WTC11 (cell line): ENCODE measurements at regions not wholly inside any gene's neighbourhood (a gene's known extent, or its start where the extent isn't known, plus 50 kb on each side); places are given as distances from the start of the nearest gene placed in this dataset.

Experiments used
- ATAC-seq: fragments of 200-7000 bp; cut with Tn5 transposase; 2 replicates; pipeline ENCODE4 v1.10.0; 2021; ENCODE audit warnings: mild to moderate bottlenecking, moderate library complexity
- CTCF ChIA-PET: fragments of 300-600 bp; sonication (Branson Sonifier 250); formaldehyde crosslinking; loops from one replicate; lab custom pipeline; 2021; ENCODE audit warnings: antibody characterized with exemption; lab: Charles Lee
- POLR2A ChIA-PET: fragments of 350-600 bp; sonication (Branson Sonifier 250); formaldehyde crosslinking; loops from one replicate; lab custom pipeline; 2021; ENCODE audit warnings: antibody characterized with exemption; lab: Charles Lee
- DNase-seq: peaks from one replicate; pipeline ENCODE4 v3.0.0; 2021; ENCODE audit warnings: low spot score
- H3K27ac Mint-ChIP-seq: 2 replicates; pipeline ENCODE4 v1.8.0; 2021; ENCODE audit warnings: mixed read lengths
- H3K27me3 Mint-ChIP-seq: 2 replicates; pipeline ENCODE4 v1.8.0; 2021; ENCODE audit warnings: low read depth, mild to moderate bottlenecking, moderate library complexity, mixed read lengths
- H3K36me3 Mint-ChIP-seq: 2 replicates; pipeline ENCODE4 v1.8.0; 2021; ENCODE audit warnings: mixed read lengths
- H3K4me1 Mint-ChIP-seq: 2 replicates; pipeline ENCODE4 v1.8.0; 2022; ENCODE audit warnings: mixed read lengths
- H3K4me3 Mint-ChIP-seq: 2 replicates; pipeline ENCODE4 v1.8.0; 2021; ENCODE audit warnings: mild to moderate bottlenecking, moderate library complexity, mixed read lengths
- H3K9me3 Mint-ChIP-seq: 2 replicates; pipeline ENCODE4 v1.8.0; 2021; ENCODE audit warnings: mixed read lengths
- CBFB ChIP-seq: sonication (generic); formaldehyde crosslinking; IDR thresholded peaks from 2 replicates; pipeline ENCODE4 v1.8.1; 2022; ENCODE audit warnings: mild to moderate bottlenecking, low read depth, missing genetic modification reagents
- CREM ChIP-seq: sonication (generic); formaldehyde crosslinking; IDR thresholded peaks from 2 replicates; pipeline ENCODE4 v1.8.1; 2022; ENCODE audit warnings: mild to moderate bottlenecking, missing genetic modification reagents, moderate library complexity
- JUN ChIP-seq: sonication (generic); formaldehyde crosslinking; IDR thresholded peaks from 2 replicates; pipeline ENCODE4 v1.8.0; 2023; ENCODE audit warnings: mild to moderate bottlenecking, missing genetic modification reagents
- MXD4 ChIP-seq: fragments of 250-450 bp; sonication (Bioruptor Pico); IDR thresholded peaks from 2 replicates; pipeline ENCODE4 v1.8.0; 2021; ENCODE audit warnings: mild to moderate bottlenecking, moderate library complexity, borderline replicate concordance
- MYBL2 ChIP-seq: sonication (generic); formaldehyde crosslinking; IDR thresholded peaks from 2 replicates; pipeline ENCODE4 v1.8.1; 2023; ENCODE audit warnings: mild to moderate bottlenecking, moderate library complexity, missing genetic modification reagents
- NR2C2 ChIP-seq: sonication (generic); formaldehyde crosslinking; IDR thresholded peaks from 2 replicates; pipeline ENCODE4 v1.8.0; 2022; ENCODE audit warnings: mild to moderate bottlenecking, missing genetic modification reagents
- NR3C1 ChIP-seq: sonication (generic); formaldehyde crosslinking; conservative IDR thresholded peaks from 2 replicates; pipeline ENCODE4 v1.8.1; 2023; ENCODE audit warnings: low read depth, mild to moderate bottlenecking, missing genetic modification reagents
- RORB ChIP-seq: fragments of 250-450 bp; sonication (Bioruptor Pico); IDR thresholded peaks from 2 replicates; pipeline ENCODE4 v1.9.0; 2021; ENCODE audit warnings: mild to moderate bottlenecking
- SMAD4 ChIP-seq: sonication (generic); formaldehyde crosslinking; IDR thresholded peaks from 2 replicates; pipeline ENCODE4 v1.8.0; 2022; ENCODE audit warnings: mild to moderate bottlenecking, missing genetic modification reagents
- TEAD1 ChIP-seq: sonication (generic); formaldehyde crosslinking; IDR thresholded peaks from 2 replicates; pipeline ENCODE4 v1.8.0; 2022; ENCODE audit warnings: mild to moderate bottlenecking, missing genetic modification reagents
- ZNF138 ChIP-seq: sonication (generic); formaldehyde crosslinking; conservative IDR thresholded peaks from 2 replicates; pipeline ENCODE4 v1.8.1; 2022; ENCODE audit warnings: mild to moderate bottlenecking, moderate library complexity, missing genetic modification reagents
- ZNF671 ChIP-seq: fragments of 250-450 bp; sonication (Bioruptor Pico); IDR thresholded peaks from 2 replicates; pipeline ENCODE4 v1.8.0; 2021; ENCODE audit warnings: mild to moderate bottlenecking
- TF ChIP-seq, protein P1 (sequence below): sonication (generic); formaldehyde crosslinking; IDR thresholded peaks from 2 replicates; pipeline ENCODE4 v1.8.1; 2022; ENCODE audit warnings: missing genetic modification reagents, borderline replicate concordance
- TF ChIP-seq, protein P2 (sequence below): sonication (generic); formaldehyde crosslinking; IDR thresholded peaks from 2 replicates; pipeline ENCODE4 v1.8.0; 2023; ENCODE audit warnings: missing genetic modification reagents
- TF ChIP-seq, protein P3 (sequence below): sonication (generic); formaldehyde crosslinking; IDR thresholded peaks from 2 replicates; pipeline ENCODE4 v1.8.1; 2022; ENCODE audit warnings: mild to moderate bottlenecking, missing genetic modification reagents, moderate library complexity, borderline replicate concordance
- TF ChIP-seq, protein P4 (sequence below): fragments of 250-450 bp; sonication (Bioruptor Pico); IDR thresholded peaks from 2 replicates; pipeline ENCODE4 v1.9.0; 2021; ENCODE audit warnings: mild to moderate bottlenecking, borderline replicate concordance
- TF ChIP-seq, protein P5 (sequence below): fragments of 250-450 bp; sonication (Bioruptor Pico); IDR thresholded peaks from 2 replicates; pipeline ENCODE4 v1.9.0; 2021; ENCODE audit warnings: moderate library complexity, mild to moderate bottlenecking, inconsistent platforms, borderline replicate concordance

DNA sequence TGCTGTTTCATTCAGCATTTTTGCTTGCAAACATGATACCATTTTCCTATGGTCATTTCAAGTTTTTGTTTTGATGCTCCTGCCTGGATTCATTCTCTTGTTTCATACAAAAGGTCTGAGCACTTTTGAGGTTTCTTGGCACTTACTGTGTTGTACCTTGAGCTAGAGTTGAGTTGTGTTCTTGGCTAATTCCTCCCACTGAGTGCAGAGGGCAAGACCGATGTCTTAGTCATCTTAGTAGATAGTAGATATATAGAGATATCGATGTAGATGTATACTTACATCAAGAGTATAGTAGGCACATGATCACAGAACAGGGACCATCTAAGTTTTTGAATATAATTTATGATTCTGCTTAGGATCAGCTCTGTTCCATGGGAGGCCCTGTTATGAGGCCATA, 366.6 kb downstream of the OSTF1 start:
- TF ChIP-seq CREM (CRISPR knock-in tag) (no peak), SMAD4 (CRISPR knock-in tag) (no peak), TEAD1 (no peak)
- H3K4me1 Mint-ChIP-seq = peaks cover 64% of the 10 kb centered on the region
- CTCF ChIA-PET = no interaction called here

DNA sequence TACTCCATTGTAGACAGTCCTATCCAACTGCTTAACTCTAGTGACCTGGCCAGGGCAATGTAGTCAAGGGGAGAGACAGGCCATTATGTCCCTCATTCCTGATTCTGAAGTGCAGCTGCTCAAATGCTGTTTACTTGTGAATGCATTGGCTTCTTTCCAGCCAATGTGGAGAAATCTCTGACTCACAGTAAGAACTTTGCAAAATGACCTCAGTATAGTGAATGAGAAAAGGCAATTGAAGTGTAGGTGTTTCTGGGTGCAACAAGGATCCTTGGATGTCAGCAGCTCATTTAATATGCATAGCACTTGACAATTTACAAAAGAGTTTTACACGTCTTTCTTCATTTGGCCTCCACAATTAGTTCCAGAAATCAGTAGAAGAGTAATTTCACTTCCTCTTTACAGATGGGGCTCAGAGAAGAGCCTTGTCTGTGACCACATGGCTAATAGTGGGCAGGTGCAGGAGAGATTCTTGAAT, 367.2 kb downstream of the OSTF1 start:
- Mint-ChIP-seq H3K4me3 (no peak overlapping the region), H3K9me3 (peaks cover 13% of the 10 kb centered on the region), H3K36me3 (peaks cover 11% of the 10 kb centered on the region), H3K27me3 (peaks cover 27% of the 10 kb centered on the region), H3K27ac (no peak overlapping the region), H3K4me1 (peaks cover 64% of the 10 kb centered on the region)
- TF ChIP-seq, protein P1, sequence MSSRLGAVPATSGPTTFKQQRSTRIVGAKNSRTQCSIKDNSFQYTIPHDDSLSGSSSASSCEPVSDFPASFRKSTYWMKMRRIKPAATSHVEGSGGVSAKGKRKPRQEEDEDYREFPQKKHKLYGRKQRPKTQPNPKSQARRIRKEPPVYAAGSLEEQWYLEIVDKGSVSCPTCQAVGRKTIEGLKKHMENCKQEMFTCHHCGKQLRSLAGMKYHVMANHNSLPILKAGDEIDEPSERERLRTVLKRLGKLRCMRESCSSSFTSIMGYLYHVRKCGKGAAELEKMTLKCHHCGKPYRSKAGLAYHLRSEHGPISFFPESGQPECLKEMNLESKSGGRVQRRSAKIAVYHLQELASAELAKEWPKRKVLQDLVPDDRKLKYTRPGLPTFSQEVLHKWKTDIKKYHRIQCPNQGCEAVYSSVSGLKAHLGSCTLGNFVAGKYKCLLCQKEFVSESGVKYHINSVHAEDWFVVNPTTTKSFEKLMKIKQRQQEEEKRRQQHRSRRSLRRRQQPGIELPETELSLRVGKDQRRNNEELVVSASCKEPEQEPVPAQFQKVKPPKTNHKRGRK (CRISPR knock-in tag) = no peak
- TF ChIP-seq MYBL2 = no peak
- TF ChIP-seq, protein P2, sequence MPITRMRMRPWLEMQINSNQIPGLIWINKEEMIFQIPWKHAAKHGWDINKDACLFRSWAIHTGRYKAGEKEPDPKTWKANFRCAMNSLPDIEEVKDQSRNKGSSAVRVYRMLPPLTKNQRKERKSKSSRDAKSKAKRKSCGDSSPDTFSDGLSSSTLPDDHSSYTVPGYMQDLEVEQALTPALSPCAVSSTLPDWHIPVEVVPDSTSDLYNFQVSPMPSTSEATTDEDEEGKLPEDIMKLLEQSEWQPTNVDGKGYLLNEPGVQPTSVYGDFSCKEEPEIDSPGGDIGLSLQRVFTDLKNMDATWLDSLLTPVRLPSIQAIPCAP = no peak
- TF ChIP-seq JUN (CRISPR knock-in tag) = no peak
- no peak for TF ChIP-seq RORB
- TF ChIP-seq, protein P3, sequence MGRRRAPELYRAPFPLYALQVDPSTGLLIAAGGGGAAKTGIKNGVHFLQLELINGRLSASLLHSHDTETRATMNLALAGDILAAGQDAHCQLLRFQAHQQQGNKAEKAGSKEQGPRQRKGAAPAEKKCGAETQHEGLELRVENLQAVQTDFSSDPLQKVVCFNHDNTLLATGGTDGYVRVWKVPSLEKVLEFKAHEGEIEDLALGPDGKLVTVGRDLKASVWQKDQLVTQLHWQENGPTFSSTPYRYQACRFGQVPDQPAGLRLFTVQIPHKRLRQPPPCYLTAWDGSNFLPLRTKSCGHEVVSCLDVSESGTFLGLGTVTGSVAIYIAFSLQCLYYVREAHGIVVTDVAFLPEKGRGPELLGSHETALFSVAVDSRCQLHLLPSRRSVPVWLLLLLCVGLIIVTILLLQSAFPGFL (CRISPR knock-in tag) = no peak
- TF ChIP-seq MXD4 (CRISPR knock-in tag) = no peak
- TF ChIP-seq, protein P4, sequence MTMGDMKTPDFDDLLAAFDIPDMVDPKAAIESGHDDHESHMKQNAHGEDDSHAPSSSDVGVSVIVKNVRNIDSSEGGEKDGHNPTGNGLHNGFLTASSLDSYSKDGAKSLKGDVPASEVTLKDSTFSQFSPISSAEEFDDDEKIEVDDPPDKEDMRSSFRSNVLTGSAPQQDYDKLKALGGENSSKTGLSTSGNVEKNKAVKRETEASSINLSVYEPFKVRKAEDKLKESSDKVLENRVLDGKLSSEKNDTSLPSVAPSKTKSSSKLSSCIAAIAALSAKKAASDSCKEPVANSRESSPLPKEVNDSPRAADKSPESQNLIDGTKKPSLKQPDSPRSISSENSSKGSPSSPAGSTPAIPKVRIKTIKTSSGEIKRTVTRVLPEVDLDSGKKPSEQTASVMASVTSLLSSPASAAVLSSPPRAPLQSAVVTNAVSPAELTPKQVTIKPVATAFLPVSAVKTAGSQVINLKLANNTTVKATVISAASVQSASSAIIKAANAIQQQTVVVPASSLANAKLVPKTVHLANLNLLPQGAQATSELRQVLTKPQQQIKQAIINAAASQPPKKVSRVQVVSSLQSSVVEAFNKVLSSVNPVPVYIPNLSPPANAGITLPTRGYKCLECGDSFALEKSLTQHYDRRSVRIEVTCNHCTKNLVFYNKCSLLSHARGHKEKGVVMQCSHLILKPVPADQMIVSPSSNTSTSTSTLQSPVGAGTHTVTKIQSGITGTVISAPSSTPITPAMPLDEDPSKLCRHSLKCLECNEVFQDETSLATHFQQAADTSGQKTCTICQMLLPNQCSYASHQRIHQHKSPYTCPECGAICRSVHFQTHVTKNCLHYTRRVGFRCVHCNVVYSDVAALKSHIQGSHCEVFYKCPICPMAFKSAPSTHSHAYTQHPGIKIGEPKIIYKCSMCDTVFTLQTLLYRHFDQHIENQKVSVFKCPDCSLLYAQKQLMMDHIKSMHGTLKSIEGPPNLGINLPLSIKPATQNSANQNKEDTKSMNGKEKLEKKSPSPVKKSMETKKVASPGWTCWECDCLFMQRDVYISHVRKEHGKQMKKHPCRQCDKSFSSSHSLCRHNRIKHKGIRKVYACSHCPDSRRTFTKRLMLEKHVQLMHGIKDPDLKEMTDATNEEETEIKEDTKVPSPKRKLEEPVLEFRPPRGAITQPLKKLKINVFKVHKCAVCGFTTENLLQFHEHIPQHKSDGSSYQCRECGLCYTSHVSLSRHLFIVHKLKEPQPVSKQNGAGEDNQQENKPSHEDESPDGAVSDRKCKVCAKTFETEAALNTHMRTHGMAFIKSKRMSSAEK (CRISPR knock-in tag) = no peak
- no peak for TF ChIP-seq NR3C1 (CRISPR knock-in tag)
- TF ChIP-seq ZNF671 (CRISPR knock-in tag) = no peak
- DNase-seq (no peak), ATAC-seq (no peak)
- POLR2A ChIA-PET = no interaction called here
- CTCF ChIA-PET = no interaction called here

More for the DNA sequence above, 366.6 kb downstream of the OSTF1 start:
- peaks cover 11% of the 10 kb centered on the region for H3K36me3 Mint-ChIP-seq
- DNase-seq (no peak), ATAC-seq (no peak)
- no peak overlapping the region for H3K27ac Mint-ChIP-seq
- H3K9me3 Mint-ChIP-seq = peaks cover 13% of the 10 kb centered on the region
- H3K4me3 Mint-ChIP-seq = no peak overlapping the region
- POLR2A ChIA-PET = no interaction called here
- H3K27me3 Mint-ChIP-seq = peaks cover 27% of the 10 kb centered on the region

DNA sequence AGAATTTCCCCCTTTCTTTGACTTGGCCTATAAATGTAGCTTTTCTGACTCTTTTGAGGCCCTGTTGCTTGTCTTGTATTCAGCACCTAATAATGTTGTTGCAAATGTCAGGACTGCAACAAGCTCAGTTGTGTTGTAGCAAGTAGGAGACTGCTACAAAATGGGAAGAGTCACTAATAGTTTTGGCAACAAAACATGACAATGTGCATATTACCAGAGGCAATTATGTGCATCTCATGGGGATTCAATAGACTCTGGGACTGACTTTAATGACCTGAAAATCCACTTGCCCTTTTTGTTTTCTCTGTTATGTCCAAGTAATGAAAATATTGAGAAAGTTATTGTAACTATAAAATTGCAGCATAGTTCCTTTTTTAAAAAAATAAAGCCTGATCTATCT, 368.4 kb downstream of the OSTF1 start:
- H3K36me3 Mint-ChIP-seq = peaks cover 11% of the 10 kb centered on the region
- POLR2A ChIA-PET = no interaction called here
- H3K4me1 Mint-ChIP-seq = peaks cover 62% of the 10 kb centered on the region
- H3K9me3 Mint-ChIP-seq = peaks cover 13% of the 10 kb centered on the region
- H3K4me3 Mint-ChIP-seq = no peak overlapping the region
- H3K27me3 Mint-ChIP-seq = peaks cover 27% of the 10 kb centered on the region
- peak overlapping the region; percentile 67; the same call in 1 of the 2 replicates for H3K27ac Mint-ChIP-seq
- DNase-seq = no peak
- CTCF ChIA-PET = no interaction called here
- TF ChIP-seq, protein P5, sequence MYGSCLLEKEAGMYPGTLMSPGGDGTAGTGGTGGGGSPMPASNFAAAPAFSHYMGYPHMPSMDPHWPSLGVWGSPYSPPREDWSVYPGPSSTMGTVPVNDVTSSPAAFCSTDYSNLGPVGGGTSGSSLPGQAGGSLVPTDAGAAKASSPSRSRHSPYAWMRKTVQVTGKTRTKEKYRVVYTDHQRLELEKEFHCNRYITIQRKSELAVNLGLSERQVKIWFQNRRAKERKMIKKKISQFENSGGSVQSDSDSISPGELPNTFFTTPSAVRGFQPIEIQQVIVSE = no peak
- TF ChIP-seq NR2C2 = no peak
- no peak for TF ChIP-seq CBFB (CRISPR knock-in tag)
- TF ChIP-seq ZNF138 (CRISPR knock-in tag) = no peak
- no peak for ATAC-seq
